ENCODE measurements at regions not wholly inside any gene's neighbourhood (a gene's known extent, or its start where the extent isn't known, plus 50 kb on each side); places are given as distances from the start of the nearest gene placed in this dataset.

DNA sequence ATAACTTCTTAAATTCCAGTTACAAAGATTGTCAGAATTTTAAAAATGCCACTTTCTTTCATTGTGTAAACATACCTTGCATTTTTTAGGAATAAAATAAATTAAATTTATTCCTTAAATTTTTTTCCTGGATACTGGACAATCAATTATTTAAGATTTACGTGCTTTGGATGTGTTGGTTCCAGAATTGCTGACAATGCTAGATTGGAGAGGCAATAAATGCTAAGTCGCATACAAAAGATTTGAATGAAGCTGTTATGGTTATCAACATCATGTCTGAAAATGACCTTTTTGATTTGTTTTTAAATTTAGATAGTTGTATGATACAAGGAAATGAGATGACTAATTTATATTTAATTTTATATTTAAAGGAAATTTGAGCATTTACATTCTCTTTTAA lies 89.2 kb upstream of the SEMA3A start:
- no peaks in the 10 kb centered on the region for H3K27me3 Mint-ChIP-seq (ENCODE audit: low read depth)
- no peaks in the 10 kb centered on the region for H3K4me1 Mint-ChIP-seq
- no peak overlapping the region for H3K27ac Mint-ChIP-seq
- DNase-seq (ENCODE audit: low spot score in 2 of 2, unreplicated experiment in 2 of 2) = no peak
- TF ChIP-seq, protein P1, sequence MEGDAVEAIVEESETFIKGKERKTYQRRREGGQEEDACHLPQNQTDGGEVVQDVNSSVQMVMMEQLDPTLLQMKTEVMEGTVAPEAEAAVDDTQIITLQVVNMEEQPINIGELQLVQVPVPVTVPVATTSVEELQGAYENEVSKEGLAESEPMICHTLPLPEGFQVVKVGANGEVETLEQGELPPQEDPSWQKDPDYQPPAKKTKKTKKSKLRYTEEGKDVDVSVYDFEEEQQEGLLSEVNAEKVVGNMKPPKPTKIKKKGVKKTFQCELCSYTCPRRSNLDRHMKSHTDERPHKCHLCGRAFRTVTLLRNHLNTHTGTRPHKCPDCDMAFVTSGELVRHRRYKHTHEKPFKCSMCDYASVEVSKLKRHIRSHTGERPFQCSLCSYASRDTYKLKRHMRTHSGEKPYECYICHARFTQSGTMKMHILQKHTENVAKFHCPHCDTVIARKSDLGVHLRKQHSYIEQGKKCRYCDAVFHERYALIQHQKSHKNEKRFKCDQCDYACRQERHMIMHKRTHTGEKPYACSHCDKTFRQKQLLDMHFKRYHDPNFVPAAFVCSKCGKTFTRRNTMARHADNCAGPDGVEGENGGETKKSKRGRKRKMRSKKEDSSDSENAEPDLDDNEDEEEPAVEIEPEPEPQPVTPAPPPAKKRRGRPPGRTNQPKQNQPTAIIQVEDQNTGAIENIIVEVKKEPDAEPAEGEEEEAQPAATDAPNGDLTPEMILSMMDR (IDR thresholded peaks at IDR 0.05; ENCODE audit: unreplicated experiment) = no peak
- H3K4me3 Mint-ChIP-seq = no peak overlapping the region
- H3K9me3 Mint-ChIP-seq = peaks cover under 1% of the 10 kb centered on the region
- H3K36me3 Mint-ChIP-seq = no peaks in the 10 kb centered on the region

DNA sequence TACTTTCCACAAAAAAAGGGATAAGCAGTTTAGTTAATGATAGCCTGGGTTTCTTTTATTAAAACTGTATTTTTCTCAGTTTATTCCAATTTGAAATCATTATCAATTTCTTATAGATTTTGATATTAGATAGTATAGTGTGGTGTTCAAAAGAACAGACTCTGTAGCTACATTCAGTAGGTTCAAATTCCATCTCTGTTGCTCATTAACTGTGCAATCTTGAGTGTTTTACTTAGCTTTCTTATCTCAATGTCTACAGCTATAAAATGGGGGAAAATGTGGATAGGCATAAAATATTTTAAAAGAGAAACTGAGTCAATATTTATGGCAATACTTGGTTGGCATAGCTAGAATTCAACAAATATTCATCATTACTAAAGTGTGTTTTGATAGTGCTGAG lies 86.9 kb upstream of the SEMA3A start:
- DNase-seq (ENCODE audit: low spot score in 2 of 2, unreplicated experiment in 2 of 2) = no peak
- Mint-ChIP-seq H3K4me1 (no peaks in the 10 kb centered on the region), H3K27me3 (ENCODE audit: low read depth) (no peaks in the 10 kb centered on the region), H3K4me3 (no peak overlapping the region), H3K36me3 (no peaks in the 10 kb centered on the region), H3K27ac (no peak overlapping the region), H3K9me3 (peaks cover 15% of the 10 kb centered on the region)
- TF ChIP-seq, protein P1 (IDR thresholded peaks at IDR 0.05; ENCODE audit: unreplicated experiment) = no peak

DNA sequence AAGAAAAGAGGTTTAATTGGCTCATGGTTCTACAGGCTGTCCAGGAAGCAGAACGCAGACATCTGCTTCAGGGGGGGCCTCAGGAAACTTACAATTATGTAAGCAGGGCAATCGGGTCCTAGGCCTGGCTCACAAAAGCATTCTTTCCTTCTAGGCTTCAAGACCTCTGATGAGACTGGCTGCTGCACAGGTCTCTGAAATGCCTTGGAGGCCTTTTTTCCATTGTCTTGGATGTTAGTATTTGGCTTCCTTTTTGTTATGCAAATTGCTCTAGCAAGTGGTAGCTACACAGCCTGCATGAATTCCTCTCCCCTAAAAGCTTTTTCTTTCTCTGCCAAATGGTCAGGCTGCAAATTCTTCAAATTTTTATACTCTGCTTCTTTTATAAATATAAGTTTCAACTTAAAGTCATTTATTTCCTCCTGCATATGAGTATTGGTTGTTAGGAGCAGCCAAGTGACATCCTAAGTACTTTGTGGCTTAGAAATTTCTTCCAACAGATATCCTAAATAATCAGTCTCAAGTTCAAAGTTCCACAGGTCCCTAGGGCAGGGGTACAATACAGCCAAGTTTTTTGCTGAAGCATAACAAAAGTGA lies 83.1 kb upstream of the SEMA3A start:
- Mint-ChIP-seq H3K4me3 (no peak overlapping the region), H3K9me3 (peaks cover 15% of the 10 kb centered on the region), H3K27ac (no peak overlapping the region), H3K36me3 (no peaks in the 10 kb centered on the region), H3K4me1 (peaks cover 4% of the 10 kb centered on the region), H3K27me3 (ENCODE audit: low read depth) (no peaks in the 10 kb centered on the region)
- DNase-seq (ENCODE audit: low spot score in 2 of 2, unreplicated experiment in 2 of 2) = no peak
- TF ChIP-seq, protein P1 (IDR thresholded peaks at IDR 0.05; ENCODE audit: unreplicated experiment) = no peak

DNA sequence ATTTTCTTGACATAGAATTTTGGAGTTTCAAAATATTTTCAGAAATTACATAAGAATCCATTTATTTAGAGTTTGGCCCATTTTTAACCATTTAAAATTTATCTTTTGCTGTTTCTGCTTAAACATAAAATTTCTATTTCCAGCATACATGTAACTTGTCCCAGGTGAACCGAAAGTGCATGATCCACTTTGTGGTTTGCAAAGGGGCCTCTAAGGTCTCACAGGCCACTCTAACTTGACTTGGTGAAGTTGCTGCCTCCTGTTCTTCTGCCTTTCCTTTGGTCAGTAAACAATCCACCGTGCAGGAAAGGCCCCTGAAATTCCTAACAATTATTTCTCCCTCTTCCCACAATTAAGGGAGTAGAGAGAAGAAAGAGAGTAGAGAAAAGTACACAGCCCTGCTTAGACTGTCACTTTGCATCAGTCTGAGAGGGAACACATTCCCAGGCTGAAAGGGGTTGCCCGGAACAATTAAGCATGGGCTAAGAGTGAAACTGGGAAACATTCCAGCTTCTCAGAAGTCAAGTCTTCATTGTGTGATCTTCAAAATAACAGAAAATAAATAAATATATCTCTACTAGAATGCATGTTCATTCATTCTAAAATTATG lies 79.5 kb upstream of the SEMA3A start:
- peaks cover 4% of the 10 kb centered on the region for H3K4me1 Mint-ChIP-seq
- TF ChIP-seq, protein P1 (IDR thresholded peaks at IDR 0.05; ENCODE audit: unreplicated experiment) = no peak
- H3K4me3 Mint-ChIP-seq = no peak overlapping the region
- peaks cover 15% of the 10 kb centered on the region for H3K9me3 Mint-ChIP-seq
- no peak for DNase-seq (ENCODE audit: low spot score in 2 of 2, unreplicated experiment in 2 of 2)
- no peak overlapping the region for H3K27ac Mint-ChIP-seq
- H3K36me3 Mint-ChIP-seq = no peaks in the 10 kb centered on the region
- no peaks in the 10 kb centered on the region for H3K27me3 Mint-ChIP-seq (ENCODE audit: low read depth)

DNA sequence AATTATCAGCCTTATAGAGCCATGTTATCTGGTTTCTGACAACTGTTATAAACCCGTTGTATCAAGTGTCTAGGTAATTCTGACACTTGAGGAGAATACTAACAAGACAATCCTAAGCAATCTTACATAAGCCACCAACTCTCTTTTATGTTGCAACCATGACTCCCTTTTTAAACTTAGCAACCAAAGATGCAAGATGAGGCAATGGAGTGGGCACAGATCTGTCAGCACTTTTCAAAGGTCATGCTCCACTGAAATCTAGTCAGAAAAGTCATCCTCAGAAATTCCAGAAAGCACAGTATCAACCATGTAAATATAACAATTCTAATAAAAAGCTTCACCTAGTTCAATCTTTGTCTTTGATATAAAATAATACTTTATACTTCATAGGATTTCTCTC lies 77.0 kb upstream of the SEMA3A start:
- TF ChIP-seq, protein P1 (IDR thresholded peaks at IDR 0.05; ENCODE audit: unreplicated experiment) = no peak
- DNase-seq (ENCODE audit: low spot score in 2 of 2, unreplicated experiment in 2 of 2) = no peak
- Mint-ChIP-seq H3K27ac (no peak overlapping the region), H3K36me3 (no peaks in the 10 kb centered on the region), H3K4me3 (no peak overlapping the region), H3K9me3 (no peaks in the 10 kb centered on the region), H3K4me1 (peaks cover 6% of the 10 kb centered on the region), H3K27me3 (ENCODE audit: low read depth) (no peaks in the 10 kb centered on the region)

Data from mesothelial cell of epicardium (in vitro differentiated cells).